HepG2 (cell line): ENCODE measurements at regions not wholly inside any gene's neighbourhood (a gene's known extent, or its start where the extent isn't known, plus 50 kb on each side); places are given as distances from the start of the nearest gene placed in this dataset.

Experiments used
- ATAC-seq: fragments of 200-7000 bp; cut with Tn5 transposase; 3 replicates; pipeline ENCODE4 v1.9.1; 2020; ENCODE audit warnings: mild to moderate bottlenecking, moderate library complexity
- BruUV-seq: library from RNA; stranded (reverse); fragments of 400-500 nt; replicated peaks from 2 replicates; lab custom pipeline; 2021; lab: Mats Ljungman, UMichigan
- CTCF ChIA-PET: fragments of 300-600 bp; formaldehyde crosslinking; extraction: SDS; loops from one replicate; lab custom pipeline; 2021; ENCODE audit warnings: low total read pairs, inconsistent platforms, low intra/inter-chr PET ratio; lab: Yijun Ruan, JAX
- POLR2A ChIA-PET: fragments of 350-600 bp; sonication (Branson Sonifier 250); formaldehyde crosslinking; loops from one replicate; lab custom pipeline; 2020; ENCODE audit warnings: antibody characterized with exemption, inconsistent platforms; lab: Yijun Ruan, JAX
- DNase-seq: peaks from one replicate; pipeline ENCODE4 v3.0.0-alpha.2; 2015; ENCODE audit warnings: low spot score
- FAIRE-seq: peaks from 3 replicates; lab custom pipeline; 2011; peaks lifted over from hg19 to GRCh38; lab: Jason Lieb, UNC
- H2AFZ ChIP-seq: one replicate; pipeline ENCODE4 v1.6.1; 2011; ENCODE audit warnings: low read length, inconsistent platforms
- H3K27ac ChIP-seq: fragments of 300-600 bp; 3 replicates; pipeline ENCODE4 v1.8.0; 2011; ENCODE audit warnings: mixed run types, mild to moderate bottlenecking, mixed read lengths, low read length, inconsistent platforms; ENCODE audit not compliant: insufficient read depth; ENCODE audit errors: extremely low read length
- H3K27me3 ChIP-seq, 2 experiments: fragments of 200-600 bp in 1 of 2; 2 replicates in 1 of 2; 3 replicates in 1 of 2; pipeline versions ENCODE4 v1.6.0 to v1.8.0; 2011; ENCODE audit warnings: low read length in 2 of 2, mild to moderate bottlenecking in 2 of 2, moderate library complexity in 2 of 2, inconsistent platforms in 1 of 2; ENCODE audit not compliant: insufficient read depth in 2 of 2, control insufficient read depth in 1 of 2
- H3K36me3 ChIP-seq, 2 experiments: fragments of 200-600 bp in 1 of 2; replicated peaks in 1 of 2; 2 replicates in 1 of 2; 3 replicates in 1 of 2; pipeline versions ENCODE4 v1.5.1 to v1.8.0; 2011; ENCODE audit warnings: low read length in 2 of 2, inconsistent platforms in 1 of 2; ENCODE audit not compliant: insufficient read depth in 2 of 2, control insufficient read depth in 1 of 2
- H3K4me1 ChIP-seq: 2 replicates; pipeline ENCODE4 v1.5.1; 2012; ENCODE audit warnings: low read length, inconsistent platforms; ENCODE audit not compliant: insufficient read depth
- H3K4me2 ChIP-seq: 2 replicates; pipeline ENCODE4 v1.6.0; 2011; ENCODE audit warnings: low read depth, low read length, inconsistent platforms
- H3K4me3 ChIP-seq, 3 experiments: fragments of 200-600 bp in 1 of 3; sonication (generic), shearing (Covaris generic) in 1 of 3; replicated peaks in 1 of 3; 2 replicates each; pipeline ENCODE4 v1.5.1; 2011 to 2016; ENCODE audit warnings: low read length in 3 of 3, inconsistent platforms in 2 of 3, low read depth in 2 of 3, mild to moderate bottlenecking in 2 of 3, control low read depth in 1 of 3, mixed read lengths in 1 of 3; ENCODE audit not compliant: insufficient read depth in 1 of 3
- H3K79me2 ChIP-seq: one replicate; pipeline ENCODE4 v1.6.1; 2011; ENCODE audit warnings: low read length, inconsistent platforms; ENCODE audit not compliant: insufficient read depth
- H3K9ac ChIP-seq: 2 replicates; pipeline ENCODE4 v1.6.0; 2011; ENCODE audit warnings: mild to moderate bottlenecking, low read depth, low read length, inconsistent platforms; ENCODE audit not compliant: insufficient read depth
- H3K9me3 ChIP-seq: 2 replicates; pipeline ENCODE4 v1.5.1; 2012; ENCODE audit warnings: mild to moderate bottlenecking, low read length
- H4K20me1 ChIP-seq: 2 replicates; pipeline ENCODE4 v1.6.0; 2011; ENCODE audit warnings: inconsistent platforms, mild to moderate bottlenecking, low read length, moderate library complexity; ENCODE audit not compliant: insufficient read depth
- ADNP ChIP-seq: sonication (generic); formaldehyde crosslinking; IDR thresholded peaks from 2 replicates; pipeline ENCODE4 v1.4.0; 2020; ENCODE audit warnings: missing genetic modification reagents
- ARID2 ChIP-seq: sonication (generic); formaldehyde crosslinking; IDR thresholded peaks from 2 replicates; pipeline ENCODE4 v1.8.1; 2022; ENCODE audit warnings: mild to moderate bottlenecking, missing genetic modification reagents, borderline replicate concordance
- CHD2 ChIP-seq: IDR thresholded peaks from 2 replicates; pipeline ENCODE4 v1.6.1; 2011; ENCODE audit warnings: low read depth, low read length, improper control_type of control experiment
- EEA1 ChIP-seq: sonication (generic); formaldehyde crosslinking; IDR thresholded peaks from 2 replicates; pipeline ENCODE4 v1.5.1; 2020; ENCODE audit warnings: mild to moderate bottlenecking, missing genetic modification reagents, borderline replicate concordance
- HDAC1 ChIP-seq: sonication (generic); formaldehyde crosslinking; IDR thresholded peaks from 2 replicates; pipeline ENCODE4 v1.5.1; 2020; ENCODE audit warnings: mild to moderate bottlenecking, missing genetic modification reagents
- HMG20A ChIP-seq: IDR thresholded peaks from 2 replicates; pipeline ENCODE4 v1.6.1; 2016; ENCODE audit warnings: borderline replicate concordance
- JUNB ChIP-seq: sonication (generic); formaldehyde crosslinking; IDR thresholded peaks from 2 replicates; pipeline ENCODE4 v1.8.0; 2022; ENCODE audit warnings: missing genetic modification reagents, mild to moderate bottlenecking, borderline replicate concordance
- MLLT10 ChIP-seq: sonication (generic); formaldehyde crosslinking; IDR thresholded peaks from 2 replicates; pipeline ENCODE4 v1.4.0; 2020; ENCODE audit warnings: missing genetic modification reagents
- POGZ ChIP-seq: sonication (generic); formaldehyde crosslinking; IDR thresholded peaks from 2 replicates; pipeline ENCODE4 v1.4.0; 2020; ENCODE audit warnings: mild to moderate bottlenecking, missing genetic modification reagents
- PRPF4 ChIP-seq: fragments of 200-400 bp; formaldehyde crosslinking; IDR thresholded peaks from 2 replicates; pipeline ENCODE4 v1.6.1; 2016; ENCODE audit warnings: low read length, low read depth; ENCODE audit not compliant: poor library complexity, severe bottlenecking
- SMARCC2 ChIP-seq: fragments of 450-650 bp; IDR thresholded peaks from 2 replicates; pipeline ENCODE4 v1.6.1; 2017; ENCODE audit warnings: antibody characterized with exemption, mild to moderate bottlenecking
- STAT5B ChIP-seq: sonication (generic); formaldehyde crosslinking; IDR thresholded peaks from 2 replicates; pipeline ENCODE4 v1.4.0; 2020; ENCODE audit warnings: missing genetic modification reagents
- THAP11 ChIP-seq: IDR thresholded peaks from 2 replicates; pipeline ENCODE4 v1.6.1; 2016; ENCODE audit warnings: missing biosample characterization, missing genetic modification reagents
- ZBTB37 ChIP-seq: sonication (generic); formaldehyde crosslinking; IDR thresholded peaks from 2 replicates; pipeline ENCODE4 v1.4.0; 2020; ENCODE audit warnings: mild to moderate bottlenecking, missing genetic modification reagents
- ZFP36L2 ChIP-seq: sonication (generic); formaldehyde crosslinking; IDR thresholded peaks from 2 replicates; pipeline ENCODE4 v1.4.0; 2020; ENCODE audit warnings: missing genetic modification reagents
- ZFP90 ChIP-seq: sonication (generic); formaldehyde crosslinking; IDR thresholded peaks from 2 replicates; pipeline ENCODE4 v1.8.0; 2022; ENCODE audit warnings: missing genetic modification reagents, mild to moderate bottlenecking, inconsistent platforms, borderline replicate concordance
- ZNF205 ChIP-seq: IDR thresholded peaks from 2 replicates; pipeline ENCODE4 v1.6.1; 2018; ENCODE audit warnings: missing biosample characterization, missing genetic modification reagents
- ZNF550 ChIP-seq: sonication (generic); formaldehyde crosslinking; IDR thresholded peaks from 2 replicates; pipeline ENCODE4 v1.4.0; 2020; ENCODE audit warnings: mild to moderate bottlenecking, missing genetic modification reagents, borderline replicate concordance
- ZNF841 ChIP-seq: sonication (generic); formaldehyde crosslinking; IDR thresholded peaks from 2 replicates; pipeline ENCODE4 v1.8.1; 2023; ENCODE audit warnings: missing genetic modification reagents, borderline replicate concordance
- WGBS: methylation state at CpG from one replicate; pipeline ENCODE4 v1.1.6; 2017; ENCODE audit warnings: low lambda C conversion rate; 5-methylcytosine and 5-hydroxymethylcytosine counted together
- in situ Hi-C: cut with HindIII; loops from 2 replicates; pipeline ENCODE4 v1.10.0; 2017; ENCODE audit warnings: low pct_unique_long_range_greater_than_20kb; ENCODE audit not compliant: extremely low pct_ligation_motif_present
- intact Hi-C: fragments of 100-400 bp; cut with micrococcal nuclease; formaldehyde crosslinking; loops from one replicate; pipeline ENCODE4 v1.10.0; 2022; ENCODE audit not compliant: unreplicated experiment
- TF ChIP-seq, protein P1 (sequence below): sonication (generic); formaldehyde crosslinking; IDR thresholded peaks from 2 replicates; pipeline ENCODE4 v1.4.0; 2020; ENCODE audit warnings: mild to moderate bottlenecking, missing genetic modification reagents
- TF ChIP-seq, protein P2 (sequence below): sonication (generic); formaldehyde crosslinking; IDR thresholded peaks from 2 replicates; pipeline ENCODE4 v1.4.0; 2020; ENCODE audit warnings: mild to moderate bottlenecking, missing genetic modification reagents
- TF ChIP-seq, protein P3 (sequence below): sonication (generic); formaldehyde crosslinking; IDR thresholded peaks from 2 replicates; pipeline ENCODE4 v1.4.0; 2020; ENCODE audit warnings: missing genetic modification reagents, low read depth, mild to moderate bottlenecking, borderline replicate concordance

DNA sequence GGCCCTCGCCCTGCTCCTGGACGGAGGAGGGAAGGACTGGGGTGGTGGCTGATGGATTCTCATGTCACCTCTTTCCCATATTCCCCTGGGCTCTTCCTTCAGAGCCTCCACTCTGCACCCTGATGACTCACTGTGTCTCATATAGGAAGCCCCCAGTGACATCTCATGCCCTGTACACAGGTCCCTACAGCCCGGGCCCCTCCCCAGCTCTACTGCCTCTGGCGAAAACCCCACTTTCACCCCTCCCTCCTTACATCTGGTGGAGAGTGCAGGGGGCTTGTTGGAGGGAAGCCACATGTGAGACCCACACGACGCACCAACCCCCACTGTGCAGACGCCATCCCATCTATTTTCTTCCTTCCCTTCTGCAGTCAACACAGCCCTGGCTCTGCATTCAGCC is 72.8 kb upstream of the ZNF479 start (continued):
- no peak for TF ChIP-seq STAT5B (CRISPR knock-in tag)
- TF ChIP-seq, protein P1, sequence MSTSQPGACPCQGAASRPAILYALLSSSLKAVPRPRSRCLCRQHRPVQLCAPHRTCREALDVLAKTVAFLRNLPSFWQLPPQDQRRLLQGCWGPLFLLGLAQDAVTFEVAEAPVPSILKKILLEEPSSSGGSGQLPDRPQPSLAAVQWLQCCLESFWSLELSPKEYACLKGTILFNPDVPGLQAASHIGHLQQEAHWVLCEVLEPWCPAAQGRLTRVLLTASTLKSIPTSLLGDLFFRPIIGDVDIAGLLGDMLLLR (CRISPR knock-in tag) = no peak

DNA sequence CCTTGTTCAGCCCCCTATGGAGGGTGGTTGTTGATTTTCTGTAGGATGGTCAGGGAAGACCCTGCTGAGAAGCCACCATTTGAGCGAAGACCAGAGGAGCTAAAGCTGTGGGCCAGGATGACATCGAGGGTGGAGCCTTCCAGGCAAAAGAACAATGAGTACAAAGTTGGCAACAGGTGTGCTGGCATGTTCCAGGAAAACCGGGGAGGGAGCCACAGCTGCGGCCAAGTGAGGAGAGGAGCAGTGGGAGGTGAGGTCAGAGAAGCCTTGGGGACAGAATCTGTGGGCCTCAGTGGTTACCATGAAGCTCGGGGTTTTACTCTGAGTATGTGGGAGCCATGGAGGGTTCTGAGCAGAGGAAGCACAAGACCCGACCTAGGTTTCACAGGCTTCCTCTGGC is 75.6 kb upstream of the ZNF479 start:
- ChIA-PET POLR2A (no interaction called here), CTCF (no interaction called here)
- Histone ChIP-seq H3K9me3 (peaks cover 95% of the 10 kb centered on the region), H3K79me2 (no peaks in the 10 kb centered on the region), H4K20me1 (no peaks in the 10 kb centered on the region), H3K4me2 (no peak overlapping the region), H3K27me3 (no peaks in the 10 kb centered on the region), H3K27ac (no peak overlapping the region), H3K4me3 (no peak overlapping the region), H3K4me1 (no peaks in the 10 kb centered on the region), H2AFZ (no peak overlapping the region), H3K36me3 (no peaks in the 10 kb centered on the region), H3K9ac (no peak overlapping the region)
- intact Hi-C loops = no loop called here
- TF ChIP-seq, protein P2, sequence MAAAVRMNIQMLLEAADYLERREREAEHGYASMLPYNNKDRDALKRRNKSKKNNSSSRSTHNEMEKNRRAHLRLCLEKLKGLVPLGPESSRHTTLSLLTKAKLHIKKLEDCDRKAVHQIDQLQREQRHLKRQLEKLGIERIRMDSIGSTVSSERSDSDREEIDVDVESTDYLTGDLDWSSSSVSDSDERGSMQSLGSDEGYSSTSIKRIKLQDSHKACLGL (CRISPR knock-in tag) = no peak
- TF ChIP-seq CHD2 = no peak
- TF ChIP-seq HMG20A (CRISPR knock-in tag) = no peak
- TF ChIP-seq ADNP (CRISPR knock-in tag) = no peak
- TF ChIP-seq ZNF841 (CRISPR knock-in tag) = no peak
- TF ChIP-seq ARID2 (CRISPR knock-in tag) = no peak
- TF ChIP-seq JUNB = no peak
- no peak for TF ChIP-seq ZBTB37
- no peak for TF ChIP-seq EEA1 (CRISPR knock-in tag)
- no peak for TF ChIP-seq PRPF4
- no peak for TF ChIP-seq MLLT10 (CRISPR knock-in tag)
- TF ChIP-seq SMARCC2 = no peak
- TF ChIP-seq ZNF550 (CRISPR knock-in tag) = no peak
- TF ChIP-seq ZNF205 (CRISPR knock-in tag) = no peak
- no peak for TF ChIP-seq HDAC1
- TF ChIP-seq, protein P3, sequence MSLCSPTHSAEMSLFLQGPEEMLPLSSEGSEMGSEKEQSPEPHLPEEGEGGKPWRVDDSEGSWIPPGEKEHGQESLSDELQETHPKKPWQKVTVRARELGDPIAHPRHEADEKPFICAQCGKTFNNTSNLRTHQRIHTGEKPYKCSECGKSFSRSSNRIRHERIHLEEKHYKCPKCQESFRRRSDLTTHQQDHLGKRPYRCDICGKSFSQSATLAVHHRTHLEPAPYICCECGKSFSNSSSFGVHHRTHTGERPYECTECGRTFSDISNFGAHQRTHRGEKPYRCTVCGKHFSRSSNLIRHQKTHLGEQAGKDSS (CRISPR knock-in tag) = no peak
- no peak for TF ChIP-seq ZFP36L2 (CRISPR knock-in tag)
- TF ChIP-seq ZFP90 = no peak
- TF ChIP-seq THAP11 (CRISPR knock-in tag) = no peak
- no peak for TF ChIP-seq POGZ
- BruUV-seq = no TSS peak
- 13% methylated on average over 6 of the region's 6 CpGs for WGBS
- DNase-seq (no peak), ATAC-seq (no peak), FAIRE-seq (no peak)
- in situ Hi-C loops = no loop called here
